ENCODE measurements at regions not wholly inside any gene's neighbourhood (a gene's known extent, or its start where the extent isn't known, plus 50 kb on each side); places are given as distances from the start of the nearest gene placed in this dataset.

DNA sequence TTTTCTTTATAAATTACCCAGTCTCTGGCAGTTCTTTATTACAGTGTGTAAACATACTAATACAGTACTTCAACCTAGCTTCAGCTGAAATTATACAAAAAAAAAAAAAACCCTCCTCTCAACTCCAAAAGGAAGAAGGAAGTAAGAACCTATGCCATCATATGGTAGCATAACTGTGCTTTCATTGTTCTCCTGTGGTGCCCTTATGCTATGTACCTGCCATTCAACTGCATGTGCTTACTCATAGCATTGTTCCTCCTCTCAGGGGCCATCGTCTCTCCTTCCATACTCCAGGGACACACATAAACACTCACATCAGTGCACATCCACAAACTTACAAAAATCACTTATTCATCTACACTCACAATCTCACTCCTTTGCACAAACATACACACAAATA, 470.1 kb upstream of the HS3ST1 start:
- Histone ChIP-seq H3K27me3 (replicated peaks in 2 of 5; ENCODE audit: control insufficient read depth in 4 of 5, insufficient read depth in 5 of 5, low read length in 4 of 5) (no peaks in the 10 kb centered on the region), H3K4me1 (ENCODE audit: control extremely low read depth in 1 of 4, control insufficient read depth in 4 of 4, insufficient read depth in 4 of 4, low read length in 3 of 4) (peaks cover 0 to 3% (median 0%) of the 10 kb centered on the region in 4 experiments), H3K4me3 (ENCODE audit: control insufficient read depth in 1 of 7, extremely low read depth in 1 of 7, insufficient read depth in 4 of 7, low read depth in 2 of 7, low read length in 6 of 7) (no peak overlapping the region), H3K36me3 (ENCODE audit: control insufficient read depth in 4 of 4, insufficient read depth in 4 of 4, low read length in 3 of 4) (no peaks in the 10 kb centered on the region), H3K27ac (ENCODE audit: insufficient read depth in 1 of 2, low read depth in 1 of 2, low read length in 2 of 2, poor library complexity in 1 of 2, severe bottlenecking in 2 of 2) (no peak overlapping the region), H3K9me3 (ENCODE audit: control extremely low read depth in 1 of 5, control insufficient read depth in 4 of 5, insufficient read depth in 2 of 5, low read depth in 1 of 5, low read length in 4 of 5) (peaks cover 0 to 6% (median 0%) of the 10 kb centered on the region in 5 experiments)
- no peak for DNase-seq
- ChIA-PET POLR2A (no interaction called here), CTCF (no interaction called here)
- 83% methylated on average over 1 of the region's 1 CpG for WGBS (ENCODE audit: insufficient coverage)

DNA sequence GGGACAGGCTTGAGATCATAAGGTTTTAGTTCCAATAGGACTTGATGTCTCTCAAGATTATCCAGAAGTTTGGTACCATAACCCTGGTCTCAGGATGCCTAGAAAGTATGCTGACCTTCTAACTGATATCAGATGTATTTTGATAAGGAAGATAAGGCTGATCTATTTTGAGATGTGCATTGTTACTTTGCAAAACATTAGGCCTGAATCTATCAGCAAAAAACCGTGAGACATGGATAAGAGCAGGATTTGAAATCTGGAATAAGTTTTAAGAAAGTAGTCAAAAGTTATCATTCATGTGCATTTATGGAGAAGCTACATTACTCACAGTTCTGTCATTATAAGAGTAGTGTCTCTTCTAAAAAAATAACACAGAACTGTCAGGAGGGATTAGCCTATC, 467.1 kb upstream of the HS3ST1 start:
- Histone ChIP-seq H3K27me3 (replicated peaks in 2 of 5; ENCODE audit: control insufficient read depth in 4 of 5, insufficient read depth in 5 of 5, low read length in 4 of 5) (no peaks in the 10 kb centered on the region), H3K4me3 (ENCODE audit: control insufficient read depth in 1 of 7, extremely low read depth in 1 of 7, insufficient read depth in 4 of 7, low read depth in 2 of 7, low read length in 6 of 7) (no peak overlapping the region), H3K9me3 (ENCODE audit: control extremely low read depth in 1 of 5, control insufficient read depth in 4 of 5, insufficient read depth in 2 of 5, low read depth in 1 of 5, low read length in 4 of 5) (peaks cover 0 to 6% (median 0%) of the 10 kb centered on the region in 5 experiments), H3K4me1 (ENCODE audit: control extremely low read depth in 1 of 4, control insufficient read depth in 4 of 4, insufficient read depth in 4 of 4, low read length in 3 of 4) (no peaks in the 10 kb centered on the region), H3K27ac (ENCODE audit: insufficient read depth in 1 of 2, low read depth in 1 of 2, low read length in 2 of 2, poor library complexity in 1 of 2, severe bottlenecking in 2 of 2) (no peak overlapping the region), H3K36me3 (ENCODE audit: control insufficient read depth in 4 of 4, insufficient read depth in 4 of 4, low read length in 3 of 4) (no peaks in the 10 kb centered on the region)
- CTCF ChIA-PET: no interaction called here
- no peak for DNase-seq
- POLR2A ChIA-PET: no interaction called here
- 80% methylated on average over 1 of the region's 1 CpG for WGBS (ENCODE audit: insufficient coverage)

DNA sequence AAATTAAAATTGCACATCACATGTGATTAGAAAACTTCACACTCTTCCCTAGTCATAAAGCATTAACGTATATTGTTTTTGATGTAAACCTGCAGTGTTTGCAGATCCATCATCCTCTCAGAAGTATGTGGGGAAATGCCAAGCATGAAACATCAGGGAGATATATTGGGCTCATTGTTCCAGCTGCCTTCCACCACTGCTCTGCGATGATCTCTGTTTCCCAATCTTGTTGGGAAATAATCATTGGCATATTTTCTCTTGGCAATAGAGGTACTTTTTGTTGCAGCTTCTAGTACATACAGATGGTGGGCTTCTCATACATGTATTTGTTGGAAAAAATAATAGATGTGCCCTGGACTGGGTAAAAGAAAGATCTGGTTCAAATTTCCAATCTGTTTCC, 466.3 kb upstream of the HS3ST1 start:
- peaks cover 0 to 6% (median 0%) of the 10 kb centered on the region in 5 experiments for H3K9me3 ChIP-seq (ENCODE audit: control extremely low read depth in 1 of 5, control insufficient read depth in 4 of 5, insufficient read depth in 2 of 5, low read depth in 1 of 5, low read length in 4 of 5)
- POLR2A ChIA-PET: no interaction called here
- 100% methylated on average over 2 of the region's 2 CpGs for WGBS (ENCODE audit: insufficient coverage)

DNA sequence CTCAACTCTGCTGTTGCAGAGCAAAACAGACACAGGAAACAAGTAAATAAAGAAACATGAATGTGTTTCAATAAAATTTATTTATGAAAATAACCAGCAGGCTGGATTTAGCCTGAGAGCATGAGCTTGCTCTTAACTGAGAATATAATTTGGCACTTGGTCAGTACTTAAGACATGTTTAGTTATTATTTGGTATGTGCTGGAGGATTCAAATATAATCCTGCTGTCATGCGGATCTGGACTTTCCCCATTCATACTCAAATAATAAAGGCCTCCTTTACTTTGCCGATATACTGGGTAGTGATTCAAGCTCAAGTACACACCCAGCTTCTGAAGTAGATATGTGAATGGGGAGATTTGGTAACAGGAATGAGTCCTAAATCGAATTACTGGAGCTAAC, 465.5 kb upstream of the HS3ST1 start:
- DNase-seq: no peak
- Histone ChIP-seq H3K4me1 (ENCODE audit: control extremely low read depth in 1 of 4, control insufficient read depth in 4 of 4, insufficient read depth in 4 of 4, low read length in 3 of 4) (no peaks in the 10 kb centered on the region), H3K27ac (ENCODE audit: insufficient read depth in 1 of 2, low read depth in 1 of 2, low read length in 2 of 2, poor library complexity in 1 of 2, severe bottlenecking in 2 of 2) (no peak overlapping the region), H3K36me3 (ENCODE audit: control insufficient read depth in 4 of 4, insufficient read depth in 4 of 4, low read length in 3 of 4) (no peaks in the 10 kb centered on the region), H3K27me3 (replicated peaks in 2 of 5; ENCODE audit: control insufficient read depth in 4 of 5, insufficient read depth in 5 of 5, low read length in 4 of 5) (no peaks in the 10 kb centered on the region), H3K4me3 (ENCODE audit: control insufficient read depth in 1 of 7, extremely low read depth in 1 of 7, insufficient read depth in 4 of 7, low read depth in 2 of 7, low read length in 6 of 7) (no peak overlapping the region), H3K9me3 (ENCODE audit: control extremely low read depth in 1 of 5, control insufficient read depth in 4 of 5, insufficient read depth in 2 of 5, low read depth in 1 of 5, low read length in 4 of 5) (peaks cover 0 to 6% (median 0%) of the 10 kb centered on the region in 5 experiments)
- POLR2A ChIA-PET: no interaction called here
- CTCF ChIA-PET: no interaction called here
- 90% methylated on average over 1 of the region's 3 CpGs for WGBS (ENCODE audit: insufficient coverage)

More for the DNA sequence above, 466.3 kb upstream of the HS3ST1 start:
- Histone ChIP-seq H3K27ac (ENCODE audit: insufficient read depth in 1 of 2, low read depth in 1 of 2, low read length in 2 of 2, poor library complexity in 1 of 2, severe bottlenecking in 2 of 2) (no peak overlapping the region), H3K4me3 (ENCODE audit: control insufficient read depth in 1 of 7, extremely low read depth in 1 of 7, insufficient read depth in 4 of 7, low read depth in 2 of 7, low read length in 6 of 7) (no peak overlapping the region), H3K36me3 (ENCODE audit: control insufficient read depth in 4 of 4, insufficient read depth in 4 of 4, low read length in 3 of 4) (no peaks in the 10 kb centered on the region), H3K4me1 (ENCODE audit: control extremely low read depth in 1 of 4, control insufficient read depth in 4 of 4, insufficient read depth in 4 of 4, low read length in 3 of 4) (no peaks in the 10 kb centered on the region), H3K27me3 (replicated peaks in 2 of 5; ENCODE audit: control insufficient read depth in 4 of 5, insufficient read depth in 5 of 5, low read length in 4 of 5) (no peaks in the 10 kb centered on the region)
- DNase-seq: no peak
- CTCF ChIA-PET: no interaction called here

DNA sequence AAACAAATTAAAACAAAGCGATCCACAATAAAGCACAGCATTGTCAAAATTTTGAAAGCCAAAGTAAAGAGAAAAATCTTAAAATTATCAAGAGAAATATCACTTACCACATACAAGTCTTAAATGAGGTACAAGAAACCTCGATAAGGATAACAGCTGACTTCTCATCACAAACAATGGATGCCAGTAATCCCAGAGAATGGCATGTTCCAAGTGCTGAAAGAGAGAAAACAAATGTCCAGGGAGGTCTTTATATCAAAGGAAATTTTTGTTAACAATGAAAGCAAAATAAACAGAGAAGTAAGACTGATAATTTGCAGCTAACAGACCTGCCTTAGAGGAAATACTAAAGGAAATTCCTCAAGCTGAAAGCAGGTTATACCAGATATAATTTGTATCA, 460.4 kb upstream of the HS3ST1 start:
- no peak for DNase-seq
- H3K4me3 ChIP-seq (ENCODE audit: control insufficient read depth in 1 of 7, extremely low read depth in 1 of 7, insufficient read depth in 4 of 7, low read depth in 2 of 7, low read length in 6 of 7): no peak overlapping the region
- no peaks in the 10 kb centered on the region for H3K27me3 ChIP-seq (replicated peaks in 2 of 5; ENCODE audit: control insufficient read depth in 4 of 5, insufficient read depth in 5 of 5, low read length in 4 of 5)
- CTCF ChIA-PET: no interaction called here
- H3K36me3 ChIP-seq (ENCODE audit: control insufficient read depth in 4 of 4, insufficient read depth in 4 of 4, low read length in 3 of 4): no peaks in the 10 kb centered on the region
- POLR2A ChIA-PET: no interaction called here
- no CpG with 5 or more reads among the region's 2 CpGs for WGBS (ENCODE audit: insufficient coverage)
- no peak overlapping the region for H3K27ac ChIP-seq (ENCODE audit: insufficient read depth in 1 of 2, low read depth in 1 of 2, low read length in 2 of 2, poor library complexity in 1 of 2, severe bottlenecking in 2 of 2)
- H3K9me3 ChIP-seq (ENCODE audit: control extremely low read depth in 1 of 5, control insufficient read depth in 4 of 5, insufficient read depth in 2 of 5, low read depth in 1 of 5, low read length in 4 of 5): no peaks in the 10 kb centered on the region
- no peaks in the 10 kb centered on the region for H3K4me1 ChIP-seq (ENCODE audit: control extremely low read depth in 1 of 4, control insufficient read depth in 4 of 4, insufficient read depth in 4 of 4, low read length in 3 of 4)

DNA sequence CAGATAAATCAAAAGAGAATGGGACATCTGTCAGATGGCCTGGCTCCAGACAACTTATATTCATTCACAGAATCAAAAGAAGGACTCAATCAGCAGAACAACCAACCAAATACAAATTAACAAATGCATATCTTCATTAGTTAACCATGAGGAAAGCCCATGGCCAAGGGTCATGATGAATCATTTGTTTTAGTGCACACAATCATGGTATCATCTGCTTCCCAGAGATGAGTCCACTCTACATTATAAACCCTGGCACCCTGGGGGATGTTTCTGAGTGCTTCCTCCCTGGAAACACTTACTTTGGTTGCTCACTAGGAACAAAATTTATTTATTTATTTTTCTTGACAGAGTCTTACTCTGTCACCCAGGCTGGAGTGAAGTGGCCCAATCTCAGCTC, 453.3 kb upstream of the HS3ST1 start:
- CTCF ChIA-PET: interaction anchor here (0.7 to 1.5 kb wide), 2 partner anchors 21 to 215 kb away, joined by 3 to 4 read pairs; no protein-coding TSS in a partner anchor
- DNase-seq: no peak
- H3K27me3 ChIP-seq (replicated peaks in 2 of 5; ENCODE audit: control insufficient read depth in 4 of 5, insufficient read depth in 5 of 5, low read length in 4 of 5): no peaks in the 10 kb centered on the region
- POLR2A ChIA-PET: no interaction called here
- no peaks in the 10 kb centered on the region for H3K9me3 ChIP-seq (ENCODE audit: control extremely low read depth in 1 of 5, control insufficient read depth in 4 of 5, insufficient read depth in 2 of 5, low read depth in 1 of 5, low read length in 4 of 5)
- H3K4me1 ChIP-seq (ENCODE audit: control extremely low read depth in 1 of 4, control insufficient read depth in 4 of 4, insufficient read depth in 4 of 4, low read length in 3 of 4): no peaks in the 10 kb centered on the region
- H3K27ac ChIP-seq (ENCODE audit: insufficient read depth in 1 of 2, low read depth in 1 of 2, low read length in 2 of 2, poor library complexity in 1 of 2, severe bottlenecking in 2 of 2): no peak overlapping the region
- no peaks in the 10 kb centered on the region for H3K36me3 ChIP-seq (ENCODE audit: control insufficient read depth in 4 of 4, insufficient read depth in 4 of 4, low read length in 3 of 4)
- no peak overlapping the region for H3K4me3 ChIP-seq (ENCODE audit: control insufficient read depth in 1 of 7, extremely low read depth in 1 of 7, insufficient read depth in 4 of 7, low read depth in 2 of 7, low read length in 6 of 7)

DNA sequence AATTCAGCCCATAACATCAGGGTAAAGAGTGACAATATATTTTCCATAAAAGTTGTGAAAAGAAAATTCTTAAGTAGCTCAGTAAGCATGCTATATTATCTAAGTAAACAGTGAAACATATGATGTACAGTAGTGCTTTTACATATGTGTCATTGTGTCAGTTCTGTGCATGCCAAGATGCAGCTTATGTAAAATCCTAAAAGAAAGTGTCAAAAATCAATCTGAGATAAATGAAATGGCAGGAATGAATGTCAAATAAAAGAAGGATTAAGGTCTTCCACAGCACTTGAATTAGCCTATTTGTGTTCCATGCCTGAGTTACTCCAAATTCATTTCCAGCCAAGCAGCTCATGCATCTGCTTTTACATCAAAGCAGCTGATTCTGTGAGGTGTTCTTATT, 452.7 kb upstream of the HS3ST1 start:
- ChIA-PET CTCF (interaction anchor here (0.7 kb wide), 1 partner anchor 214 kb away, joined by 3 read pairs; no protein-coding TSS in a partner anchor), POLR2A (no interaction called here)
- H3K27ac ChIP-seq (ENCODE audit: insufficient read depth in 1 of 2, low read depth in 1 of 2, low read length in 2 of 2, poor library complexity in 1 of 2, severe bottlenecking in 2 of 2): no peak overlapping the region
- no peak for DNase-seq
- H3K4me3 ChIP-seq (ENCODE audit: control insufficient read depth in 1 of 7, extremely low read depth in 1 of 7, insufficient read depth in 4 of 7, low read depth in 2 of 7, low read length in 6 of 7): no peak overlapping the region
- H3K27me3 ChIP-seq (replicated peaks in 2 of 5; ENCODE audit: control insufficient read depth in 4 of 5, insufficient read depth in 5 of 5, low read length in 4 of 5): no peaks in the 10 kb centered on the region
- H3K9me3 ChIP-seq (ENCODE audit: control extremely low read depth in 1 of 5, control insufficient read depth in 4 of 5, insufficient read depth in 2 of 5, low read depth in 1 of 5, low read length in 4 of 5): peaks cover 0 to 2% (median 0%) of the 10 kb centered on the region in 5 experiments
- H3K36me3 ChIP-seq (ENCODE audit: control insufficient read depth in 4 of 4, insufficient read depth in 4 of 4, low read length in 3 of 4): no peaks in the 10 kb centered on the region
- H3K4me1 ChIP-seq (ENCODE audit: control extremely low read depth in 1 of 4, control insufficient read depth in 4 of 4, insufficient read depth in 4 of 4, low read length in 3 of 4): no peaks in the 10 kb centered on the region
